ENCODE measurements at regions not wholly inside any gene's neighbourhood (a gene's known extent, or its start where the extent isn't known, plus 50 kb on each side); places are given as distances from the start of the nearest gene placed in this dataset.

DNA sequence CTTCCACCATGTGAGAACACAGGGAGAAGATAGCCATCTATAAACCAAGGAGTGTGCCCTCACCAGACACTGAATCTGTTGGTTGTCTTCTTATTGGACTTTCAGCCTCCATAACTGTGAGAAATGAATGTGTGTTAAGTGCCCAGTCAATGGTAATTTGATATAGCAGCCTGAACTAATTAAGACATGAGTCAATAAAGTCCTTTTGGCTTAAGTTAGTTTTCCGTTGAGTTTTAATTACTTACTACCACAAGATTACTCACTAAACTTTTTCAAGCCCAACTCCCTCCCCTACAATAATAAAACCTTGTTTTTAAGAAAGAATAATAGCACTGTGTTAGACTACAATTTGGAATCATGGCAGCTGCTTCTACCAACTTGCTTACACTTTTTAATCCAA, 324.2 kb downstream of the PCDH19 start:
- in situ Hi-C loops (cut with HindIII; ENCODE audit: low pct_unique_long_range_greater_than_20kb, low sequenced_read_pairs), result no loop called here
- CTCF ChIA-PET, result no interaction called here
- DNase-seq (ENCODE audit: low read depth, low spot score) (no peak), ATAC-seq (no peak)
- no peaks in the 10 kb centered on the region for H3K4me1 ChIP-seq (ENCODE audit: control insufficient read depth, insufficient read depth, low read length)
- H3K36me3 ChIP-seq (ENCODE audit: control insufficient read depth, insufficient read depth, low read length), result no peaks in the 10 kb centered on the region
- H3K9me3 ChIP-seq (ENCODE audit: control insufficient read depth, insufficient read depth, low read depth, low read length), result no peaks in the 10 kb centered on the region
- no peak overlapping the region for H3K4me3 ChIP-seq (ENCODE audit: low read depth in 2 of 2, low read length in 2 of 2)
- H3K27me3 ChIP-seq (ENCODE audit: control insufficient read depth, insufficient read depth, low read length), result no peaks in the 10 kb centered on the region
- no TSS peak for BruUV-seq (replicated peaks)
- no peak overlapping the region for H3K27ac ChIP-seq (ENCODE audit: low read length)
- TF ChIP-seq SIN3A (IDR thresholded peaks at IDR 0.05; ENCODE audit: borderline replicate concordance, insufficient read depth, low read depth, low read length) (no peak), POLR2AphosphoS5 (IDR thresholded peaks at IDR 0.05; ENCODE audit: low read depth, low read length) (no peak), TCF7L2 (IDR thresholded peaks at IDR 0.05; ENCODE audit: low read depth, low read length) (no peak)
- TF ChIP-seq, protein P1, sequence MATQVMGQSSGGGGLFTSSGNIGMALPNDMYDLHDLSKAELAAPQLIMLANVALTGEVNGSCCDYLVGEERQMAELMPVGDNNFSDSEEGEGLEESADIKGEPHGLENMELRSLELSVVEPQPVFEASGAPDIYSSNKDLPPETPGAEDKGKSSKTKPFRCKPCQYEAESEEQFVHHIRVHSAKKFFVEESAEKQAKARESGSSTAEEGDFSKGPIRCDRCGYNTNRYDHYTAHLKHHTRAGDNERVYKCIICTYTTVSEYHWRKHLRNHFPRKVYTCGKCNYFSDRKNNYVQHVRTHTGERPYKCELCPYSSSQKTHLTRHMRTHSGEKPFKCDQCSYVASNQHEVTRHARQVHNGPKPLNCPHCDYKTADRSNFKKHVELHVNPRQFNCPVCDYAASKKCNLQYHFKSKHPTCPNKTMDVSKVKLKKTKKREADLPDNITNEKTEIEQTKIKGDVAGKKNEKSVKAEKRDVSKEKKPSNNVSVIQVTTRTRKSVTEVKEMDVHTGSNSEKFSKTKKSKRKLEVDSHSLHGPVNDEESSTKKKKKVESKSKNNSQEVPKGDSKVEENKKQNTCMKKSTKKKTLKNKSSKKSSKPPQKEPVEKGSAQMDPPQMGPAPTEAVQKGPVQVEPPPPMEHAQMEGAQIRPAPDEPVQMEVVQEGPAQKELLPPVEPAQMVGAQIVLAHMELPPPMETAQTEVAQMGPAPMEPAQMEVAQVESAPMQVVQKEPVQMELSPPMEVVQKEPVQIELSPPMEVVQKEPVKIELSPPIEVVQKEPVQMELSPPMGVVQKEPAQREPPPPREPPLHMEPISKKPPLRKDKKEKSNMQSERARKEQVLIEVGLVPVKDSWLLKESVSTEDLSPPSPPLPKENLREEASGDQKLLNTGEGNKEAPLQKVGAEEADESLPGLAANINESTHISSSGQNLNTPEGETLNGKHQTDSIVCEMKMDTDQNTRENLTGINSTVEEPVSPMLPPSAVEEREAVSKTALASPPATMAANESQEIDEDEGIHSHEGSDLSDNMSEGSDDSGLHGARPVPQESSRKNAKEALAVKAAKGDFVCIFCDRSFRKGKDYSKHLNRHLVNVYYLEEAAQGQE (IDR thresholded peaks at IDR 0.05; ENCODE audit: insufficient read depth in 1 of 2, low read depth in 2 of 2, low read length in 1 of 2), result no peak
- TF ChIP-seq, protein P2, sequence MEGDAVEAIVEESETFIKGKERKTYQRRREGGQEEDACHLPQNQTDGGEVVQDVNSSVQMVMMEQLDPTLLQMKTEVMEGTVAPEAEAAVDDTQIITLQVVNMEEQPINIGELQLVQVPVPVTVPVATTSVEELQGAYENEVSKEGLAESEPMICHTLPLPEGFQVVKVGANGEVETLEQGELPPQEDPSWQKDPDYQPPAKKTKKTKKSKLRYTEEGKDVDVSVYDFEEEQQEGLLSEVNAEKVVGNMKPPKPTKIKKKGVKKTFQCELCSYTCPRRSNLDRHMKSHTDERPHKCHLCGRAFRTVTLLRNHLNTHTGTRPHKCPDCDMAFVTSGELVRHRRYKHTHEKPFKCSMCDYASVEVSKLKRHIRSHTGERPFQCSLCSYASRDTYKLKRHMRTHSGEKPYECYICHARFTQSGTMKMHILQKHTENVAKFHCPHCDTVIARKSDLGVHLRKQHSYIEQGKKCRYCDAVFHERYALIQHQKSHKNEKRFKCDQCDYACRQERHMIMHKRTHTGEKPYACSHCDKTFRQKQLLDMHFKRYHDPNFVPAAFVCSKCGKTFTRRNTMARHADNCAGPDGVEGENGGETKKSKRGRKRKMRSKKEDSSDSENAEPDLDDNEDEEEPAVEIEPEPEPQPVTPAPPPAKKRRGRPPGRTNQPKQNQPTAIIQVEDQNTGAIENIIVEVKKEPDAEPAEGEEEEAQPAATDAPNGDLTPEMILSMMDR (IDR thresholded peaks at IDR 0.05), result no peak
- POLR2A ChIA-PET, result no interaction called here
- intact Hi-C loops (cut with micrococcal nuclease; ENCODE audit: unreplicated experiment), result no loop called here

DNA sequence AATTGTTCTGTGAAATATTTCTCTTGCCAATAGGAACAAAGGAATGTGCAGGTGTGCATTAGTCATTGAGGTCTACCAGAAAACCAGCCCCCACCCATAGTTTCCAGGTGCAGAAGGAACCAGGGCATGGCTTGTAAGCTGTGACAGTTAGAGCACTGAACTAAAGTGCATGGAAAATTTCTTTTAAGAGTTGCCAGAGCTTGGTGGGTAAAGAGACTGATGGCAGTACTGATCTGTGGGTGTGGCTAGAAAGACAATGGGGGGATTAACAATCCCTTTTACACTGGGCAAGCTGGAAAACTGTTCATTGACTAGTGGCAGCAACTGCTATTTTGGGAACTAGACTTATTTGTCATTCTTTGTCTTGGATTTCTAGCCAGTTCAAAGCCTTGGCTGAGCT, 326.9 kb downstream of the PCDH19 start:
- Histone ChIP-seq H3K9me3 (ENCODE audit: control insufficient read depth, insufficient read depth, low read depth, low read length) (no peaks in the 10 kb centered on the region), H3K36me3 (ENCODE audit: control insufficient read depth, insufficient read depth, low read length) (no peaks in the 10 kb centered on the region), H3K27ac (ENCODE audit: low read length) (no peak overlapping the region), H3K27me3 (ENCODE audit: control insufficient read depth, insufficient read depth, low read length) (no peaks in the 10 kb centered on the region), H3K4me3 (ENCODE audit: low read depth in 2 of 2, low read length in 2 of 2) (no peak overlapping the region), H3K4me1 (ENCODE audit: control insufficient read depth, insufficient read depth, low read length) (no peaks in the 10 kb centered on the region)
- TF ChIP-seq SIN3A (IDR thresholded peaks at IDR 0.05; ENCODE audit: borderline replicate concordance, insufficient read depth, low read depth, low read length) (no peak), POLR2AphosphoS5 (IDR thresholded peaks at IDR 0.05; ENCODE audit: low read depth, low read length) (no peak), TCF7L2 (IDR thresholded peaks at IDR 0.05; ENCODE audit: low read depth, low read length) (no peak)
- TF ChIP-seq, protein P1 (IDR thresholded peaks at IDR 0.05; ENCODE audit: insufficient read depth in 1 of 2, low read depth in 2 of 2, low read length in 1 of 2), result no peak
- intact Hi-C loops (cut with micrococcal nuclease; ENCODE audit: unreplicated experiment) (no loop called here), in situ Hi-C loops (cut with HindIII; ENCODE audit: low pct_unique_long_range_greater_than_20kb, low sequenced_read_pairs) (no loop called here)
- ATAC-seq (no peak), DNase-seq (ENCODE audit: low read depth, low spot score) (no peak)
- no TSS peak for BruUV-seq (replicated peaks)
- ChIA-PET CTCF (no interaction called here), POLR2A (no interaction called here)

Data from Panc1 (cell line).